Right atrium auricular region (tissue), 2 donors: ENCODE measurements at regions not wholly inside any gene's neighbourhood (a gene's known extent, or its start where the extent isn't known, plus 50 kb on each side); places are given as distances from the start of the nearest gene placed in this dataset.

Experiments used
- DNase-seq: peaks from one replicate; pipeline ENCODE4 v3.0.0-alpha.2; 2019; ENCODE audit warnings: low spot score
- H3K27ac ChIP-seq, 2 donors: fragments of 200-600 bp; sonication (generic); 1 replicate in 1 of 2; 2 replicates in 1 of 2; pipeline ENCODE4 v1.5.1; 2016 to 2019
- H3K27me3 ChIP-seq, 2 donors: fragments of 200-600 bp; sonication (generic); one replicate each; pipeline versions ENCODE4 v1.5.1 to v1.6.0; 2017 to 2019
- H3K36me3 ChIP-seq: fragments of 200-600 bp; sonication (generic); one replicate; pipeline ENCODE4 v1.5.1; 2016
- H3K4me1 ChIP-seq, 2 donors: fragments of 200-600 bp; sonication (generic); one replicate each; pipeline versions ENCODE4 v1.5.1 to v1.6.0; 2017 to 2019
- H3K4me3 ChIP-seq, 2 donors: fragments of 200-600 bp; sonication (generic); 1 replicate in 1 of 2; 2 replicates in 1 of 2; pipeline ENCODE4 v1.5.1; 2017 to 2019; ENCODE audit warnings: mild to moderate bottlenecking in 1 of 2, moderate library complexity in 1 of 2
- H3K9me3 ChIP-seq, 2 donors: fragments of 200-600 bp; sonication (generic); one replicate each; pipeline ENCODE4 v1.5.1; 2019
- CTCF ChIP-seq, 2 donors: fragments of 200-600 bp; sonication (generic); IDR thresholded peaks; one replicate each; pipeline ENCODE4 v1.5.1; 2019; ENCODE audit warnings: antibody characterized with exemption in 2 of 2

GRCh38 chr10:75347186-75347585, 54.4 kb downstream of the ZNF503 start:
- H3K9me3 ChIP-seq = peaks cover 0 to 10% of the 10 kb centered on the region in 2 donors
- no peak overlapping the region for H3K27ac ChIP-seq
- H3K4me3 ChIP-seq = no peak overlapping the region
- H3K36me3 ChIP-seq = no peaks in the 10 kb centered on the region
- TF ChIP-seq CTCF (IDR thresholded peaks at IDR 0.05) = no peak
- H3K4me1 ChIP-seq = no peaks in the 10 kb centered on the region
- no peaks in the 10 kb centered on the region for H3K27me3 ChIP-seq
- no peak for DNase-seq

GRCh38 chr10:75345738-75346137, 55.8 kb downstream of the ZNF503 start:
- no peak for DNase-seq
- no peak for TF ChIP-seq CTCF (IDR thresholded peaks at IDR 0.05)
- Histone ChIP-seq H3K36me3 (no peaks in the 10 kb centered on the region), H3K27me3 (no peaks in the 10 kb centered on the region), H3K4me1 (no peaks in the 10 kb centered on the region), H3K9me3 (peaks cover 0 to 10% of the 10 kb centered on the region in 2 donors), H3K4me3 (no peak overlapping the region), H3K27ac (no peak overlapping the region)

GRCh38 chr10:75344170-75344569, 57.4 kb downstream of the ZNF503 start:
- Histone ChIP-seq H3K4me1 (no peaks in the 10 kb centered on the region), H3K27ac (no peak overlapping the region), H3K36me3 (no peaks in the 10 kb centered on the region), H3K9me3 (peaks cover 0 to 10% of the 10 kb centered on the region in 2 donors), H3K27me3 (no peaks in the 10 kb centered on the region), H3K4me3 (no peak overlapping the region)
- TF ChIP-seq CTCF (IDR thresholded peaks at IDR 0.05) = no peak
- no peak for DNase-seq

- Histone ChIP-seq H3K36me3 (no peaks in the 10 kb centered on the region), H3K9me3 (peaks cover 0 to 10% of the 10 kb centered on the region in 2 donors), H3K4me3 (no peak overlapping the region), H3K27ac (no peak overlapping the region), H3K27me3 (no peaks in the 10 kb centered on the region), H3K4me1 (no peaks in the 10 kb centered on the region)
- TF ChIP-seq CTCF (IDR thresholded peaks at IDR 0.05) = no peak
- no peak for DNase-seq
These were observed 59.2 kb downstream of the ZNF503 start for GRCh38 chr10:75342397-75342796.

- no peaks in the 10 kb centered on the region for H3K27me3 ChIP-seq
- H3K9me3 ChIP-seq = no peaks in the 10 kb centered on the region
- H3K36me3 ChIP-seq = no peaks in the 10 kb centered on the region
- no peak overlapping the region for H3K27ac ChIP-seq
- no peak overlapping the region for H3K4me3 ChIP-seq
- no peak for DNase-seq
- H3K4me1 ChIP-seq = no peaks in the 10 kb centered on the region
- no peak for TF ChIP-seq CTCF (IDR thresholded peaks at IDR 0.05)
These were observed 65.6 kb downstream of the ZNF503 start for GRCh38 chr10:75335983-75336382.

- no peak for TF ChIP-seq CTCF (IDR thresholded peaks at IDR 0.05)
- no peaks in the 10 kb centered on the region for H3K27me3 ChIP-seq
- H3K4me3 ChIP-seq = no peak overlapping the region
- H3K4me1 ChIP-seq = no peaks in the 10 kb centered on the region
- no peak overlapping the region for H3K27ac ChIP-seq
- no peaks in the 10 kb centered on the region for H3K9me3 ChIP-seq
- no peak for DNase-seq
- H3K36me3 ChIP-seq = no peaks in the 10 kb centered on the region
These were observed 66.4 kb downstream of the ZNF503 start for GRCh38 chr10:75335191-75335590.
